Endothelial cell of umbilical vein (primary cell): ENCODE measurements at regions not wholly inside any gene's neighbourhood (a gene's known extent, or its start where the extent isn't known, plus 50 kb on each side); places are given as distances from the start of the nearest gene placed in this dataset.

ENCODE experiments used
- BruUV-seq: library from RNA; stranded (reverse); fragments of 400-500 nt; replicated peaks from 2 replicates; lab custom pipeline; 2021; lab: Mats Ljungman, UMichigan
- CTCF ChIA-PET: fragments of 300-600, 350-600 bp; sonication (Branson Sonifier 250); formaldehyde crosslinking; loops from one replicate; lab custom pipeline; 2021; ENCODE audit warnings: antibody characterized with exemption, inconsistent platforms; lab: Charles Lee
- POLR2A ChIA-PET: fragments of 300-600, 350-600 bp; sonication (Branson Sonifier 250); formaldehyde crosslinking; loops from one replicate; lab custom pipeline; 2021; ENCODE audit warnings: antibody characterized with exemption, inconsistent platforms; lab: Charles Lee
- DNase-seq: peaks from one replicate; pipeline ENCODE4 v3.0.0-alpha.2; 2011; ENCODE audit warnings: low read depth, low spot score
- FAIRE-seq: peaks from 2 replicates; lab custom pipeline; 2011; peaks lifted over from hg19 to GRCh38; lab: Jason Lieb, UNC
- H2AFZ ChIP-seq: 2 replicates; pipeline ENCODE4 v1.6.0; 2012; ENCODE audit warnings: low read depth, low read length, control low read depth, inconsistent platforms
- H3K27ac ChIP-seq: 2 replicates; pipeline ENCODE4 v1.5.1; 2011; ENCODE audit warnings: low read depth, mild to moderate bottlenecking, control low read depth, low read length, moderate library complexity; ENCODE audit not compliant: insufficient read depth
- H3K27me3 ChIP-seq, 2 experiments: 2 replicates each; pipeline versions ENCODE4 v1.6.0 to v1.6.1; 2011; ENCODE audit warnings: low read length in 2 of 2, mixed read lengths in 1 of 2; ENCODE audit not compliant: control insufficient read depth in 2 of 2, insufficient read depth in 2 of 2
- H3K36me3 ChIP-seq, 2 experiments: 2 replicates in 1 of 2; 3 replicates in 1 of 2; pipeline ENCODE4 v1.5.1; 2011; ENCODE audit warnings: low read length in 2 of 2, mild to moderate bottlenecking in 1 of 2, moderate library complexity in 1 of 2; ENCODE audit not compliant: control insufficient read depth in 2 of 2, insufficient read depth in 2 of 2; ENCODE audit errors: extremely low read depth in 1 of 2
- H3K4me1 ChIP-seq: 3 replicates; pipeline ENCODE4 v1.5.1; 2011; ENCODE audit warnings: mild to moderate bottlenecking, low read length; ENCODE audit not compliant: control insufficient read depth, insufficient read depth; ENCODE audit errors: extremely low read depth
- H3K4me2 ChIP-seq: 2 replicates; pipeline ENCODE4 v1.6.1; 2011; ENCODE audit warnings: low read length, control low read depth, mixed read lengths; ENCODE audit not compliant: insufficient read depth
- H3K4me3 ChIP-seq, 3 experiments: fragments of 200-600 bp in 1 of 3; sonication (generic), shearing (Covaris generic) in 1 of 3; replicated peaks in 1 of 3; 2 replicates each; pipeline ENCODE4 v1.5.1; 2011 to 2016; ENCODE audit warnings: control low read depth in 3 of 3, low read length in 3 of 3, mild to moderate bottlenecking in 2 of 3, inconsistent platforms in 1 of 3, low read depth in 1 of 3, moderate library complexity in 1 of 3; ENCODE audit not compliant: insufficient read depth in 1 of 3
- H3K79me2 ChIP-seq: 2 replicates; pipeline ENCODE4 v1.6.0; 2012; ENCODE audit warnings: low read length, inconsistent platforms; ENCODE audit not compliant: control insufficient read depth, insufficient read depth
- H3K9ac ChIP-seq: replicated peaks from 2 replicates; pipeline ENCODE3; 2011; ENCODE audit warnings: low read length, control low read depth; ENCODE audit not compliant: insufficient read depth; ENCODE audit errors: extremely low read depth
- H3K9me1 ChIP-seq: replicated peaks from 3 replicates; pipeline ENCODE4 v1.6.0; 2011; ENCODE audit warnings: mild to moderate bottlenecking, low read length; ENCODE audit not compliant: control insufficient read depth, insufficient read depth; ENCODE audit errors: extremely low read depth
- H3K9me3 ChIP-seq: replicated peaks from 2 replicates; pipeline ENCODE4 v1.5.1; 2012; ENCODE audit warnings: low read length, inconsistent platforms; ENCODE audit not compliant: control insufficient read depth, insufficient read depth
- H4K20me1 ChIP-seq: replicated peaks from 2 replicates; pipeline ENCODE3; 2011; ENCODE audit warnings: mild to moderate bottlenecking, low read length; ENCODE audit not compliant: control insufficient read depth, insufficient read depth; ENCODE audit errors: extremely low read depth
- EZH2 ChIP-seq: IDR thresholded peaks from 2 replicates; pipeline ENCODE4 v1.6.1; 2012; ENCODE audit warnings: borderline replicate concordance, low read depth, mild to moderate bottlenecking, moderate library complexity, low read length, inconsistent platforms; ENCODE audit not compliant: severe bottlenecking
- FOS ChIP-seq: IDR thresholded peaks from 2 replicates; pipeline ENCODE4 v1.6.1; 2011; ENCODE audit warnings: mild to moderate bottlenecking, low read length, moderate library complexity, borderline replicate concordance; ENCODE audit not compliant: insufficient read depth
- GATA2 ChIP-seq: IDR thresholded peaks from 2 replicates; pipeline ENCODE4 v1.7.0; 2011; ENCODE audit warnings: low read depth, mild to moderate bottlenecking, moderate library complexity, mixed read lengths, low read length; ENCODE audit not compliant: insufficient read length, insufficient read depth
- JUN ChIP-seq: IDR thresholded peaks from 2 replicates; pipeline ENCODE4 v1.6.1; 2011; ENCODE audit warnings: borderline replicate concordance, low read depth; ENCODE audit not compliant: insufficient read length, insufficient read depth
- MYC ChIP-seq: IDR thresholded peaks from one replicate; pipeline ENCODE4 v1.6.1; 2011; ENCODE audit warnings: mild to moderate bottlenecking, low read depth, low read length
- POLR2A ChIP-seq: IDR thresholded peaks from 2 replicates; pipeline ENCODE4 v1.6.1; 2012; ENCODE audit warnings: low read depth, mild to moderate bottlenecking, control low read depth, low read length
- POLR2AphosphoS5 ChIP-seq: IDR thresholded peaks from 2 replicates; pipeline ENCODE4 v1.6.1; 2012; ENCODE audit warnings: low read depth, mild to moderate bottlenecking, control low read depth, low read length, moderate library complexity; ENCODE audit not compliant: insufficient read depth
- dilution Hi-C: fragments of 300-500 bp; cut with MboI; formaldehyde crosslinking; loops from one replicate; pipeline ENCODE4 v1.15.0; 2019; ENCODE audit warnings: low sequenced_read_pairs; ENCODE audit not compliant: extremely low pct_ligation_motif_present
- intact Hi-C: fragments of 100-400 bp; cut with micrococcal nuclease; formaldehyde crosslinking; loops from one replicate; pipeline ENCODE4 v1.10.0; 2022
- TF ChIP-seq, protein P1 (sequence below), 2 donors: IDR thresholded peaks; 1 replicate in 1 of 2; 2 replicates in 1 of 2; pipeline ENCODE4 v1.5.1; 2011; ENCODE audit warnings: low read length in 2 of 2, mild to moderate bottlenecking in 2 of 2, moderate library complexity in 2 of 2, control low read depth in 1 of 2, inconsistent platforms in 1 of 2, low read depth in 1 of 2; ENCODE audit not compliant: insufficient read depth in 1 of 2; ENCODE audit errors: extremely low read depth in 1 of 2
- TF ChIP-seq, protein P2 (sequence below): IDR thresholded peaks from 2 replicates; pipeline ENCODE4 v1.6.1; 2011; ENCODE audit not compliant: insufficient read depth, insufficient read length

DNA sequence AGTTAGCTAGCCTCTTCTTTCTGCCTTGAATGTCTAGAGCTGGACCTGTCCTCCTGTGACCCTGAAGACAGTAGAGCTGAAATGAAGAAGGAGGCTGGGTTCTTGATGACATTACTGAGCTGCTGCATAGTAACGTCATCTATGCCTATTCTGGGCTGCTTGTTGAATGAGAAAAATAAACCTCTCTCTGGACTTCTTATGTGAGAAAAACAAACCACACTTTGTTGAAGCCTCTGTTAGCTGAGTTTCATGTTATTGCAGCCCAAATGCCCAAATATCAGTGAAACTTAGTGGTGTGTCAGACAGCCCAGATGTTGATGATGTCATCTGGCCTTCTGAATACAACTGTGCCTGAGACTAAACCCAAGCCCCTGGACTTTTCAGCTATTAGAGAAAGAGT is 67.0 kb upstream of the MAX start:
- no peaks in the 10 kb centered on the region for H3K27me3 ChIP-seq
- dilution Hi-C loops (no loop called here), intact Hi-C loops (no loop called here)
- no peak overlapping the region for H2AFZ ChIP-seq
- no peak overlapping the region for H3K4me3 ChIP-seq
- no peaks in the 10 kb centered on the region for H3K9me3 ChIP-seq
- CTCF ChIA-PET: interaction anchor here (0.7 to 8.9 kb wide), 8 partner anchors 14 to 790 kb away, joined by 3 to 286 read pairs (median 6); partner anchors contain the start of gene FUT8
- peaks cover 10% of the 10 kb centered on the region for H3K4me1 ChIP-seq
- H3K9me1 ChIP-seq: no peaks in the 10 kb centered on the region
- no peak overlapping the region for H3K9ac ChIP-seq
- no peak overlapping the region for H3K27ac ChIP-seq
- H3K4me2 ChIP-seq: no peak overlapping the region
- no peaks in the 10 kb centered on the region for H3K79me2 ChIP-seq
- POLR2A ChIA-PET: no interaction called here
- no TSS peak for BruUV-seq
- TF ChIP-seq JUN (peak; percentile 5), POLR2A (no peak)
- no peak for FAIRE-seq
- H3K36me3 ChIP-seq: no peaks in the 10 kb centered on the region
- DNase-seq: no peak
- H4K20me1 ChIP-seq: no peaks in the 10 kb centered on the region

GRCh38 chr14:65170318-65170717 is 68.0 kb upstream of the MAX start:
- POLR2A ChIA-PET: no interaction called here
- Histone ChIP-seq H3K4me2 (peak overlapping the region; percentile 82), H3K4me3 (no peak overlapping the region), H3K79me2 (no peaks in the 10 kb centered on the region), H4K20me1 (no peaks in the 10 kb centered on the region), H3K27me3 (no peaks in the 10 kb centered on the region), H3K9me3 (no peaks in the 10 kb centered on the region), H3K9ac (no peak overlapping the region), H3K27ac (no peak overlapping the region), H3K4me1 (peaks cover 10% of the 10 kb centered on the region), H3K9me1 (no peaks in the 10 kb centered on the region), H3K36me3 (no peaks in the 10 kb centered on the region), H2AFZ (peak overlapping the region; percentile 42)
- CTCF ChIA-PET: interaction anchor here (0.7 to 2.3 kb wide), 10 partner anchors 27 to 790 kb away, joined by 3 to 21 read pairs (median 5); partner anchors contain the start of gene FUT8
- dilution Hi-C loops: no loop called here
- DNase-seq (no peak), FAIRE-seq (no peak)
- TF ChIP-seq MYC (no peak), POLR2A (no peak), GATA2 (no peak), EZH2 (no peak), JUN (no peak), POLR2AphosphoS5 (no peak), FOS (no peak)
- TF ChIP-seq, protein P1, sequence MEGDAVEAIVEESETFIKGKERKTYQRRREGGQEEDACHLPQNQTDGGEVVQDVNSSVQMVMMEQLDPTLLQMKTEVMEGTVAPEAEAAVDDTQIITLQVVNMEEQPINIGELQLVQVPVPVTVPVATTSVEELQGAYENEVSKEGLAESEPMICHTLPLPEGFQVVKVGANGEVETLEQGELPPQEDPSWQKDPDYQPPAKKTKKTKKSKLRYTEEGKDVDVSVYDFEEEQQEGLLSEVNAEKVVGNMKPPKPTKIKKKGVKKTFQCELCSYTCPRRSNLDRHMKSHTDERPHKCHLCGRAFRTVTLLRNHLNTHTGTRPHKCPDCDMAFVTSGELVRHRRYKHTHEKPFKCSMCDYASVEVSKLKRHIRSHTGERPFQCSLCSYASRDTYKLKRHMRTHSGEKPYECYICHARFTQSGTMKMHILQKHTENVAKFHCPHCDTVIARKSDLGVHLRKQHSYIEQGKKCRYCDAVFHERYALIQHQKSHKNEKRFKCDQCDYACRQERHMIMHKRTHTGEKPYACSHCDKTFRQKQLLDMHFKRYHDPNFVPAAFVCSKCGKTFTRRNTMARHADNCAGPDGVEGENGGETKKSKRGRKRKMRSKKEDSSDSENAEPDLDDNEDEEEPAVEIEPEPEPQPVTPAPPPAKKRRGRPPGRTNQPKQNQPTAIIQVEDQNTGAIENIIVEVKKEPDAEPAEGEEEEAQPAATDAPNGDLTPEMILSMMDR (IDR thresholded peaks at IDR 0.05; ENCODE audit: extremely low read depth in 1 of 2, insufficient read depth in 1 of 2, low read depth in 1 of 2, low read length in 2 of 2): no peak
- TF ChIP-seq, protein P2, sequence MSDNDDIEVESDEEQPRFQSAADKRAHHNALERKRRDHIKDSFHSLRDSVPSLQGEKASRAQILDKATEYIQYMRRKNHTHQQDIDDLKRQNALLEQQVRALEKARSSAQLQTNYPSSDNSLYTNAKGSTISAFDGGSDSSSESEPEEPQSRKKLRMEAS: no peak
- intact Hi-C loops: no loop called here
- no TSS peak for BruUV-seq
